Mesenchymal stem cell (in vitro differentiated cells and primary cell): ENCODE measurements at regions not wholly inside any gene's neighbourhood (a gene's known extent, or its start where the extent isn't known, plus 50 kb on each side); places are given as distances from the start of the nearest gene placed in this dataset.

Experiments
- DNase-seq: peaks from one replicate; pipeline ENCODE4 v3.0.0-alpha.2; 2013
- H2AFZ ChIP-seq: one replicate; pipeline ENCODE4 v1.6.1; 2013; ENCODE audit warnings: low read depth, mild to moderate bottlenecking, control low read depth, inconsistent platforms, low read length, moderate library complexity
- H2AK5ac ChIP-seq: 2 replicates; pipeline ENCODE4 v1.6.1; 2013; ENCODE audit warnings: low read length, moderate library complexity, mild to moderate bottlenecking, inconsistent platforms; ENCODE audit not compliant: severe bottlenecking
- H2BK120ac ChIP-seq: one replicate; pipeline ENCODE4 v1.6.1; 2013; ENCODE audit warnings: low read depth, mild to moderate bottlenecking, inconsistent platforms, low read length, moderate library complexity
- H2BK12ac ChIP-seq, 2 experiments: one replicate each; pipeline ENCODE4 v1.6.1; 2013; ENCODE audit warnings: inconsistent platforms in 2 of 2, low read length in 2 of 2, mild to moderate bottlenecking in 2 of 2, moderate library complexity in 2 of 2, control low read depth in 1 of 2
- H2BK15ac ChIP-seq: one replicate; pipeline ENCODE4 v1.6.1; 2013; ENCODE audit warnings: mild to moderate bottlenecking, low read depth, inconsistent platforms; ENCODE audit not compliant: poor library complexity, severe bottlenecking
- H2BK5ac ChIP-seq: 2 replicates; pipeline ENCODE4 v1.6.1; 2013; ENCODE audit warnings: low read depth, mild to moderate bottlenecking, low read length, control low read depth, inconsistent platforms; ENCODE audit not compliant: poor library complexity, severe bottlenecking
- H3K14ac ChIP-seq, 2 experiments: one replicate each; pipeline ENCODE4 v1.6.1; 2013; ENCODE audit warnings: inconsistent platforms in 2 of 2, low read length in 2 of 2, control low read depth in 1 of 2, mild to moderate bottlenecking in 1 of 2, moderate library complexity in 1 of 2
- H3K18ac ChIP-seq, 2 experiments: one replicate each; pipeline ENCODE4 v1.6.1; 2013; ENCODE audit warnings: inconsistent platforms in 2 of 2, low read length in 2 of 2, control low read depth in 1 of 2, low read depth in 1 of 2, mild to moderate bottlenecking in 1 of 2
- H3K23ac ChIP-seq, 2 experiments: one replicate each; pipeline ENCODE4 v1.6.1; 2013; ENCODE audit warnings: inconsistent platforms in 2 of 2, low read length in 2 of 2, mild to moderate bottlenecking in 2 of 2, moderate library complexity in 2 of 2, control low read depth in 1 of 2
- H3K27ac ChIP-seq: 2 replicates; pipeline ENCODE4 v1.5.1; 2013; ENCODE audit warnings: mild to moderate bottlenecking, moderate library complexity, low read length, control low read depth, inconsistent platforms; ENCODE audit not compliant: poor library complexity, severe bottlenecking
- H3K27me3 ChIP-seq, 2 experiments: 2 replicates each; pipeline versions ENCODE4 v1.6.1 to v1.7.0; 2013; ENCODE audit warnings: low read length in 2 of 2, mild to moderate bottlenecking in 2 of 2, moderate library complexity in 2 of 2, control low read depth in 1 of 2, inconsistent platforms in 1 of 2; ENCODE audit not compliant: control insufficient read depth in 1 of 2, insufficient read depth in 1 of 2
- H3K36me3 ChIP-seq, 2 experiments: 2 replicates each; pipeline versions ENCODE4 v1.6.1 to v1.7.0; 2013; ENCODE audit warnings: low read length in 2 of 2, control low read depth in 1 of 2, inconsistent platforms in 1 of 2, low read depth in 1 of 2, mild to moderate bottlenecking in 1 of 2; ENCODE audit not compliant: insufficient read depth in 2 of 2, control insufficient read depth in 1 of 2
- H3K4ac ChIP-seq, 2 experiments: one replicate each; pipeline ENCODE4 v1.6.1; 2013; ENCODE audit warnings: inconsistent platforms in 2 of 2, low read length in 2 of 2, mild to moderate bottlenecking in 2 of 2, moderate library complexity in 2 of 2, control low read depth in 1 of 2, low read depth in 1 of 2
- H3K4me1 ChIP-seq: 2 replicates; pipeline ENCODE4 v1.6.1; 2013; ENCODE audit warnings: low read depth, low read length, control low read depth; ENCODE audit not compliant: control insufficient read depth, insufficient read depth
- H3K4me2 ChIP-seq: 2 replicates; pipeline ENCODE4 v1.6.1; 2013; ENCODE audit warnings: low read length, mild to moderate bottlenecking, inconsistent platforms; ENCODE audit not compliant: poor library complexity, severe bottlenecking
- H3K4me3 ChIP-seq, 2 experiments: 2 replicates each; pipeline versions ENCODE4 v1.5.1 to v1.7.0; 2013; ENCODE audit warnings: low read length in 2 of 2, mild to moderate bottlenecking in 2 of 2, control low read depth in 1 of 2, low read depth in 1 of 2; ENCODE audit not compliant: insufficient read depth in 1 of 2
- H3K79me1 ChIP-seq: replicated peaks from 2 replicates; pipeline ENCODE4 v1.6.1; 2013; ENCODE audit warnings: mild to moderate bottlenecking, control low read depth, low read length, inconsistent platforms; ENCODE audit not compliant: poor library complexity, severe bottlenecking
- H3K9ac ChIP-seq: 2 replicates; pipeline ENCODE4 v1.7.0; 2013; ENCODE audit warnings: mild to moderate bottlenecking, low read length, moderate library complexity
- H3K9me3 ChIP-seq: 2 replicates; pipeline ENCODE4 v1.7.0; 2013; ENCODE audit warnings: mild to moderate bottlenecking, low read length; ENCODE audit not compliant: control insufficient read depth
- H4K8ac ChIP-seq: one replicate; pipeline ENCODE4 v1.6.1; 2013; ENCODE audit warnings: inconsistent platforms, mild to moderate bottlenecking, low read length, moderate library complexity
- H4K91ac ChIP-seq: one replicate; pipeline ENCODE4 v1.6.1; 2013; ENCODE audit warnings: mild to moderate bottlenecking, low read length, inconsistent platforms
- WGBS: methylation state at CpG from one replicate; pipeline ENCODE4 v1.1.7; 2013; ENCODE audit warnings: mixed read lengths; 5-methylcytosine and 5-hydroxymethylcytosine counted together

DNA sequence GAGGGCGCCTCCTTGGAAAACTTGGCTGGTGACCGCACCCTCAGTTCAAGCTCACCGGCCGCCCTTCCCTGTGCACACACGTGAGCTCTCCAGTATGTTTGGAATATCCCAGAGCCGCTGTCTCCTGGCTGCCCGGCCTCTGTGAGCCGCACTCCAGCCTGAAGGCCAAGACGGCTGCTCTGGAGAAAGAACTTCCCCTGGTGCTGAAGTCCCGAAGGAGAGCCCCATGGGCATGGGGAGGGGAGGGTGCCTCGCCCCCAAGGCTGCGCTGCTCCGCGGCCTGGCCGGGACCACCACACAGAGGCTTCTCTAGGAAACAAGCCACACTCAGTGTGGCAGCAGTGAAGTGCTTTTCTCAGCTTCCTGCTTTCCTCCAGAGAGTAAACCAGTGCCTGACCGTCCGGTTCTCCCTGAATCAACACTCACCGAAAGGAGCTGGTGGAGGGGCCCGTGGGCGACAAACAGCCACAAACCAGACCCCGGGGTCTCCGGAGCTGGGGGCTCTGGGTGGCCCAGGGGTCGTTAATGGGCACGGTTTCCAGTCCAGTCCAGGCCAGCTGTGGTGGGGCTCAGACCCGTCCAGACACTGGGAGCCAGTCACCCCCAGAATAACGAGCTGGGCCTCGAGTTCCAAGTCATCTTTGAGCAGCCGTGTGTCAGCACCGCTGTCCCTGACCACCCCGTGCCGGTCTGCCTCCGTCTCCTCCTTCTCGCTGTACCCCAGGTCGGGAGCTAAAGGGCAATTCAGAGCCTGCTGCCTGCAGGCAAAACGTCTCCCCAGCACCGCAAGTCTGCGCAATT is 87.4 kb upstream of the BHLHE23 start:
- no peak for DNase-seq
- no peak overlapping the region for H3K18ac ChIP-seq

DNA sequence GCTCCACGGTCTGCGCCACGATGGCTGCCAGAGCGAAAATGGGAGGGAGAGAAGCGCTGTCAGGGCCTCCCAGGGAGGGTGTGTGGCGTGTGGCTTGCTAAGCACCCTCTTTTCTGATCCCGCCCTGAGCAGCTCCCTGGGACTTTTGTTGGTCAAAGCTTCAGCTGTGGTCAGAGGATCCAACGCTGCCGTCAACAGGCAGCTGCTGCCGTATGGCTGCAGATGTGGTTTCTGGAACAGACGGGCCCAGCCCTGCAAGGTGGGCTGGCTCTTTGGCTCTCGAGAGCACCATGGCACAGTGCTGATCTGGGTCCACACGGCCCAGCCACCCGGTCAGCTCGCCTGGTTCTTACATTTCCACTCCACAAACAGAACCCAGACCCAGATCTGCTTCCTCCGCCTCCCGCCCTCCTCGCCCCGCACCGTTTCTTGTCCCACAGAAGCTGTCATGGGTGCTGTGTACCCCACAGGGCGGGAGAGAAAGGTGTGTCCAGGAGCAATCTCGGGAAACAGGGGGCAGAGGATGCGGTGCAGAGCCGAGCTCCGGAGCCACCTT is 86.0 kb upstream of the BHLHE23 start:
- Histone ChIP-seq H3K4me2 (no peak overlapping the region), H3K4ac (no peak overlapping the region), H2AFZ (no peak overlapping the region), H3K27me3 (peaks cover 59 to 74% of the 10 kb centered on the region in 2 experiments), H4K91ac (no peak overlapping the region), H2BK5ac (no peak overlapping the region), H3K4me3 (peak overlapping the region in 1 of 2 experiments; percentile 31), H3K23ac (no peak overlapping the region), H3K9ac (no peak overlapping the region), H2AK5ac (no peak overlapping the region), H2BK120ac (no peak overlapping the region), H2BK15ac (no peak overlapping the region), H3K36me3 (no peaks in the 10 kb centered on the region), H3K79me1 (no peaks in the 10 kb centered on the region), H3K18ac (no peak overlapping the region), H4K8ac (no peak overlapping the region), H3K4me1 (no peaks in the 10 kb centered on the region), H3K9me3 (no peaks in the 10 kb centered on the region), H3K27ac (no peak overlapping the region), H2BK12ac (no peak overlapping the region), H3K14ac (no peak overlapping the region)
- 80% methylated on average over 25 of the region's 25 CpGs for WGBS
- DNase-seq = no peak

More for the DNA sequence above, 87.4 kb upstream of the BHLHE23 start:
- Histone ChIP-seq H2BK15ac (no peak overlapping the region), H3K14ac (no peak overlapping the region), H3K9me3 (no peaks in the 10 kb centered on the region), H2BK5ac (no peak overlapping the region), H3K4ac (no peak overlapping the region), H3K4me2 (no peak overlapping the region), H2AK5ac (no peak overlapping the region), H3K9ac (no peak overlapping the region), H4K8ac (no peak overlapping the region), H3K23ac (peak overlapping the region in 1 of 2 experiments; percentile 37), H3K36me3 (no peaks in the 10 kb centered on the region), H3K79me1 (no peaks in the 10 kb centered on the region), H3K27ac (no peak overlapping the region), H3K4me1 (no peaks in the 10 kb centered on the region), H3K27me3 (peaks cover 55 to 68% of the 10 kb centered on the region in 2 experiments), H3K4me3 (no peak overlapping the region), H2BK12ac (no peak overlapping the region), H2BK120ac (no peak overlapping the region), H2AFZ (no peak overlapping the region), H4K91ac (no peak overlapping the region)
- WGBS = 77% methylated on average over 23 of the region's 37 CpGs

DNA sequence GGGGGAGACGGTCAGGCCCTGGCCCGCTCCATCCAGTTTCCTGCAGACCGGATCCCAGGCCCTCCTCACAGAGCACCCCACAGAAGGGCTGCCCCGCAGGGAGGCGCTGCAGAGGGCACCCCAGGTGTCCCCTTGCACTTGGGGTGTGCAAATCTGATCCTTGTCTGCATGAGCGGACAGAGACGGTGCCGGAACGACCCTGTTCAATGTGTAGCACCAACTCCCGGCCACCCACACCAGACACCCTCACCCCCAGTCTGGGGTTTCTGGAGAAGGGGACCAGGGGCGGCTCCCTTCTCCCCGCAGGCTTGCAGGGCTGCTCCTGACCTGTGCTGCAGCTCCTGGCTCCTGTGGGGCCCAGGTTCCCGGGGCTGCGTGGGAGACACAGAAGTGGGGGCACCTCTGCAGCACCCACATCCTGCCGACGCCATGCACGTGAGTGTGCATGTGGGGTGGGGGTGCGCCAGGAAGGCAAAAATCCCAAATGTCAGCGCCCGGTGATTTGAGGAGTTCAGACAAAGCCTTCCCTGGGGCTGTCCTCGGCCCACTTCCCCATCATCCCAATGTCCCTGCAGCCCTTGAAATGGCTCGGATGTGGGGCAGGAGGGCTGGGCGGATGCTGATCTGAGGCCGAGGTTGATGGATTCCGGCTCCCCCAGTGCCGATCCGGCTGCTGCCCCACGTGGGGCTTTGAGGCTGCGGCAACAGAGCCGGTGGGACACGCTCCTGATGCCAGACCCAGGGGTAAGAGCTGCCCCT is 85.3 kb upstream of the BHLHE23 start:
- no peak overlapping the region for H4K91ac ChIP-seq
- H3K27ac ChIP-seq = no peak overlapping the region
- no peaks in the 10 kb centered on the region for H3K9me3 ChIP-seq
- peak overlapping the region in 1 of 2 experiments; percentile 31 for H3K4me3 ChIP-seq
- no peak for DNase-seq
- no peaks in the 10 kb centered on the region for H3K36me3 ChIP-seq
- H3K18ac ChIP-seq = no peak overlapping the region
- H2BK15ac ChIP-seq = no peak overlapping the region
- H3K4me1 ChIP-seq = no peaks in the 10 kb centered on the region
- H3K79me1 ChIP-seq = no peaks in the 10 kb centered on the region
- no peak overlapping the region for H3K9ac ChIP-seq
- H3K4me2 ChIP-seq = no peak overlapping the region
- H2AFZ ChIP-seq = no peak overlapping the region
- no peak overlapping the region for H3K23ac ChIP-seq
- H2BK5ac ChIP-seq = no peak overlapping the region
- peaks cover 56 to 76% of the 10 kb centered on the region in 2 experiments for H3K27me3 ChIP-seq
- H2AK5ac ChIP-seq = no peak overlapping the region
- no peak overlapping the region for H2BK12ac ChIP-seq
- no peak overlapping the region for H2BK120ac ChIP-seq
- H4K8ac ChIP-seq = no peak overlapping the region
- no peak overlapping the region for H3K4ac ChIP-seq
- WGBS = 81% methylated on average over 29 of the region's 31 CpGs
- no peak overlapping the region for H3K14ac ChIP-seq
